Activated naive CD4-positive, alpha-beta T cell treated with anti-CD3 and anti-CD28 coated beads, Interleukin-2, amount 50 U/mL, for 16 hours (primary cell): ENCODE measurements at regions not wholly inside any gene's neighbourhood (a gene's known extent, or its start where the extent isn't known, plus 50 kb on each side); places are given as distances from the start of the nearest gene placed in this dataset.

Experiments
- DNase-seq: peaks from one replicate; pipeline ENCODE4 v3.0.0-alpha.2; 2020

GRCh38 chr21:27448960-27449359, 482.1 kb upstream of the ADAMTS5 start:
- DNase-seq: no peak

GRCh38 chr21:27447843-27448242, 481.0 kb upstream of the ADAMTS5 start:
- no peak for DNase-seq

- DNase-seq: no peak
These were observed 462.9 kb upstream of the ADAMTS5 start for GRCh38 chr21:27429710-27430341.

- no peak for DNase-seq
These were observed 459.3 kb upstream of the ADAMTS5 start for GRCh38 chr21:27426196-27426595.

- DNase-seq: no peak
These were observed 458.7 kb upstream of the ADAMTS5 start for GRCh38 chr21:27425574-27425973.

GRCh38 chr21:27425172-27425571, 458.3 kb upstream of the ADAMTS5 start:
- no peak for DNase-seq

- no peak for DNase-seq
These were observed 457.7 kb upstream of the ADAMTS5 start for GRCh38 chr21:27424601-27425000.

- DNase-seq: no peak
These were observed 457.2 kb upstream of the ADAMTS5 start for GRCh38 chr21:27423906-27424595.

GRCh38 chr21:27423038-27423437, 456.1 kb upstream of the ADAMTS5 start:
- DNase-seq: no peak

- no peak for DNase-seq
These were observed 455.5 kb upstream of the ADAMTS5 start for GRCh38 chr21:27422435-27422834.

GRCh38 chr21:27421654-27422053, 454.8 kb upstream of the ADAMTS5 start:
- no peak for DNase-seq

- DNase-seq: no peak
These were observed 452.3 kb upstream of the ADAMTS5 start for GRCh38 chr21:27419153-27419552.

- no peak for DNase-seq
These were observed 451.5 kb upstream of the ADAMTS5 start for GRCh38 chr21:27418346-27418745.

GRCh38 chr21:27412530-27412929, 445.6 kb upstream of the ADAMTS5 start:
- no peak for DNase-seq

- no peak for DNase-seq
These were observed 441.9 kb upstream of the ADAMTS5 start for GRCh38 chr21:27408826-27409225.

- DNase-seq: no peak
These were observed 440.4 kb upstream of the ADAMTS5 start for GRCh38 chr21:27407271-27407670.

GRCh38 chr21:27406300-27407009, 439.6 kb upstream of the ADAMTS5 start:
- no peak for DNase-seq

GRCh38 chr21:27403011-27403410, 436.1 kb upstream of the ADAMTS5 start:
- no peak for DNase-seq

- no peak for DNase-seq
These were observed 433.2 kb upstream of the ADAMTS5 start for GRCh38 chr21:27400045-27400444.

- no peak for DNase-seq
These were observed 430.7 kb upstream of the ADAMTS5 start for GRCh38 chr21:27397578-27397977.

GRCh38 chr21:27393726-27394125, 426.8 kb upstream of the ADAMTS5 start:
- no peak for DNase-seq

- no peak for DNase-seq
These were observed 425.1 kb upstream of the ADAMTS5 start for GRCh38 chr21:27391990-27392389.

GRCh38 chr21:27390384-27390783, 423.5 kb upstream of the ADAMTS5 start:
- no peak for DNase-seq

- no peak for DNase-seq
These were observed 421.9 kb upstream of the ADAMTS5 start for GRCh38 chr21:27388825-27389224.
